BJ (cell line): ENCODE measurements at regions not wholly inside any gene's neighbourhood (a gene's known extent, or its start where the extent isn't known, plus 50 kb on each side); places are given as distances from the start of the nearest gene placed in this dataset.

Experiments
- CTCF ChIA-PET: fragments of 350-600 bp; formaldehyde crosslinking; extraction: SDS; loops from one replicate; lab custom pipeline; 2021; ENCODE audit warnings: antibody characterized with exemption, inconsistent platforms; lab: Yijun Ruan, JAX
- POLR2A ChIA-PET: fragments of 300-600 bp; sonication (Branson Sonifier 250); formaldehyde crosslinking; extraction: SDS; loops from one replicate; lab custom pipeline; 2021; ENCODE audit warnings: antibody characterized with exemption; lab: Charles Lee
- DNase-seq: peaks from one replicate; pipeline ENCODE4 v3.0.0-alpha.2; 2011; ENCODE audit warnings: low read depth
- H3K27me3 ChIP-seq: 2 replicates; pipeline ENCODE4 v1.6.0; 2011; ENCODE audit warnings: low read length; ENCODE audit not compliant: control insufficient read depth, insufficient read depth
- H3K36me3 ChIP-seq: 2 replicates; pipeline ENCODE4 v1.5.1; 2011; ENCODE audit warnings: low read length; ENCODE audit not compliant: control insufficient read depth, insufficient read depth
- H3K4me3 ChIP-seq: 2 replicates; pipeline ENCODE4 v1.5.1; 2011; ENCODE audit warnings: low read depth, mild to moderate bottlenecking, control low read depth, low read length
- CTCF ChIP-seq: IDR thresholded peaks from 2 replicates; pipeline ENCODE4 v1.5.1; 2011; ENCODE audit warnings: low read depth, mild to moderate bottlenecking, control low read depth, inconsistent platforms, low read length, moderate library complexity; ENCODE audit not compliant: insufficient read depth

DNA sequence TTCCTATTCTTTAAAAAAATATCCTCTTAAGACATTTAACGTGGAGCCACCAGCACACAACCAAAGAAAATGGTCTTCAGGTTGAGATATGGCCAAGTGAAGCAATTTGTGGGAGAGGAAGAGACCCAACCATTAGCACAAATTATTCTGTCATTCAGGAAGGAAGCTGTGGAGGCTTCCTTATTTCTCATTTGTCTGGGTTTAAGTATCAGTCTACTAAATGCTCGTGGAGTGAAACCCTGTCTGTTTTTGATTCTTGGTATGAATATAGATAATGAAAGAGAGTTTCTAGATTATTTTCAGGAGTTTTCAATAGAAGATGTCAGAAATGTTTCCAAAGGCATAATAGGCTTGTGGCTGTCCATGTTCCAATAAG, 125.1 kb downstream of the GPR65 start:
- no peaks in the 10 kb centered on the region for H3K27me3 ChIP-seq
- no peak overlapping the region for H3K4me3 ChIP-seq
- ChIA-PET CTCF (interaction anchor here (0.8 to 1.4 kb wide), 3 partner anchors 20 to 59 kb away, joined by 3 to 6 read pairs (median 4); no protein-coding TSS in a partner anchor), POLR2A (no interaction called here)
- TF ChIP-seq CTCF, result no peak
- no peaks in the 10 kb centered on the region for H3K36me3 ChIP-seq
- no peak for DNase-seq
